MCF 10A (cell line): ENCODE measurements at regions not wholly inside any gene's neighbourhood (a gene's known extent, or its start where the extent isn't known, plus 50 kb on each side); places are given as distances from the start of the nearest gene placed in this dataset.

Source experiments
- BruUV-seq: library from RNA; stranded (reverse); fragments of 400-500 nt; replicated peaks from 2 replicates; lab custom pipeline; 2021; lab: Mats Ljungman, UMichigan
- CTCF ChIA-PET: fragments of 300-600 bp; sonication (Branson Sonifier 250); formaldehyde crosslinking; extraction: SDS; loops from one replicate; lab custom pipeline; 2021; ENCODE audit warnings: antibody characterized with exemption, inconsistent platforms; lab: Yijun Ruan, JAX
- POLR2A ChIA-PET: fragments of 300-600, 350-650 bp; sonication (Branson Sonifier 250); formaldehyde crosslinking; extraction: SDS; loops from one replicate; lab custom pipeline; 2020; ENCODE audit warnings: antibody characterized with exemption, inconsistent platforms; lab: Yijun Ruan, JAX
- DNase-seq: peaks from one replicate; pipeline ENCODE4 v3.0.0-alpha.2; 2018; ENCODE audit not compliant: unreplicated experiment
- H3K27ac Mint-ChIP-seq: one replicate; pipeline ENCODE4 v1.8.0; 2022; ENCODE audit warnings: mild to moderate bottlenecking, low read depth, mixed read lengths; ENCODE audit not compliant: unreplicated experiment
- H3K27me3 Mint-ChIP-seq: one replicate; pipeline ENCODE4 v1.8.0; 2022; ENCODE audit warnings: mixed read lengths; ENCODE audit not compliant: insufficient read depth, unreplicated experiment
- H3K36me3 Mint-ChIP-seq: one replicate; pipeline ENCODE4 v1.8.0; 2022; ENCODE audit warnings: mild to moderate bottlenecking, moderate library complexity, mixed read lengths; ENCODE audit not compliant: insufficient read depth, unreplicated experiment
- H3K4me1 Mint-ChIP-seq: one replicate; pipeline ENCODE4 v1.8.0; 2022; ENCODE audit warnings: mixed read lengths; ENCODE audit not compliant: insufficient read depth, unreplicated experiment
- H3K4me3 Mint-ChIP-seq: one replicate; pipeline ENCODE4 v1.8.0; 2022; ENCODE audit warnings: mild to moderate bottlenecking, moderate library complexity, mixed read lengths; ENCODE audit not compliant: unreplicated experiment
- H3K9me3 Mint-ChIP-seq: one replicate; pipeline ENCODE4 v1.8.0; 2022; ENCODE audit warnings: mixed read lengths; ENCODE audit not compliant: unreplicated experiment
- intact Hi-C: fragments of 100-400 bp; cut with micrococcal nuclease; formaldehyde crosslinking; loops from 2 replicates; pipeline ENCODE4 v1.14.1; 2022
- TF ChIP-seq, protein P1 (sequence below): fragments of 200-600 bp; IDR thresholded peaks from one replicate; pipeline ENCODE4 v1.8.0; 2022; ENCODE audit warnings: antibody characterized with exemption, mild to moderate bottlenecking; ENCODE audit not compliant: unreplicated experiment

DNA sequence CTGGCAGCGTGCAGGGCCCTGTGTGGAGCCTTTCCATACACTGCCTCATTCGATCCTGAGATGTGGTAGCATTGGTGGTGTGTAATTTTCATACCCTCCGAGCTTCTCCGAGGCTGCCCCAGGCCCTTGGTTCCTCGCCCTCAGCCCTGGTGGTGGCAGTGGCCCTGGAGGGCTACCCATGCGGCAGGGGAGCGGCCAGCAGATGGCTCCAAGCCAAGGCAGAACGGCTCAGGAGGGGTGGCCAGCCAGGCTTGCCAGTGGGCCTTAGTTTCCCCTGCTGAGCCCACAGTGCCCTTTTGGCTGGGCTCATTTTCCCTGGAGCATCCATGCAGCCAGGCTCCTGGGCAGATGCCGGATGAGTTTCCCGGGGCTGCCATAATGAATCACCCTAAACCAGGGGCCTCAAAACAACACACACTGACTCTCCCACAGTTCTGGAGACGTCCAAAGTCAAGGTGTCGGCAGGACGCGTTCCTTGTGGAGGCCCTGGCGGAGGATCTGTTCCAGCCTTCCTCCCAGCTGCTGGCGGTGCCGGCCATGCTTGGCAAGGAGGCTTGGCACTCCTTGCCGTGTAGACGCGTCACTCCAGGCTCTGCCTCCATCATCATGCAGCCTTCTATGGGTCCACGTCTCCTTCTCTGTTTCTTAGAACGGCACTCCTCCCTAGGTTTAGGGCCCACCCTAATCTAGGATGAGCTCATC is 158.8 kb upstream of the GSE1 start:
- H3K27me3 Mint-ChIP-seq, result no peaks in the 10 kb centered on the region
- no peaks in the 10 kb centered on the region for H3K36me3 Mint-ChIP-seq
- TF ChIP-seq, protein P1, sequence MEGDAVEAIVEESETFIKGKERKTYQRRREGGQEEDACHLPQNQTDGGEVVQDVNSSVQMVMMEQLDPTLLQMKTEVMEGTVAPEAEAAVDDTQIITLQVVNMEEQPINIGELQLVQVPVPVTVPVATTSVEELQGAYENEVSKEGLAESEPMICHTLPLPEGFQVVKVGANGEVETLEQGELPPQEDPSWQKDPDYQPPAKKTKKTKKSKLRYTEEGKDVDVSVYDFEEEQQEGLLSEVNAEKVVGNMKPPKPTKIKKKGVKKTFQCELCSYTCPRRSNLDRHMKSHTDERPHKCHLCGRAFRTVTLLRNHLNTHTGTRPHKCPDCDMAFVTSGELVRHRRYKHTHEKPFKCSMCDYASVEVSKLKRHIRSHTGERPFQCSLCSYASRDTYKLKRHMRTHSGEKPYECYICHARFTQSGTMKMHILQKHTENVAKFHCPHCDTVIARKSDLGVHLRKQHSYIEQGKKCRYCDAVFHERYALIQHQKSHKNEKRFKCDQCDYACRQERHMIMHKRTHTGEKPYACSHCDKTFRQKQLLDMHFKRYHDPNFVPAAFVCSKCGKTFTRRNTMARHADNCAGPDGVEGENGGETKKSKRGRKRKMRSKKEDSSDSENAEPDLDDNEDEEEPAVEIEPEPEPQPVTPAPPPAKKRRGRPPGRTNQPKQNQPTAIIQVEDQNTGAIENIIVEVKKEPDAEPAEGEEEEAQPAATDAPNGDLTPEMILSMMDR, result no peak
- intact Hi-C loops, result no loop called here
- no peak overlapping the region for H3K4me3 Mint-ChIP-seq
- no peak overlapping the region for H3K27ac Mint-ChIP-seq
- no peaks in the 10 kb centered on the region for H3K9me3 Mint-ChIP-seq
- no TSS peak for BruUV-seq
- POLR2A ChIA-PET, result no interaction called here
- no peak for DNase-seq
- no peaks in the 10 kb centered on the region for H3K4me1 Mint-ChIP-seq
- CTCF ChIA-PET, result interaction anchor here (0.6 to 1.1 kb wide), 3 partner anchors 13 to 565 kb away, joined by 3 read pairs; no protein-coding TSS in a partner anchor

DNA sequence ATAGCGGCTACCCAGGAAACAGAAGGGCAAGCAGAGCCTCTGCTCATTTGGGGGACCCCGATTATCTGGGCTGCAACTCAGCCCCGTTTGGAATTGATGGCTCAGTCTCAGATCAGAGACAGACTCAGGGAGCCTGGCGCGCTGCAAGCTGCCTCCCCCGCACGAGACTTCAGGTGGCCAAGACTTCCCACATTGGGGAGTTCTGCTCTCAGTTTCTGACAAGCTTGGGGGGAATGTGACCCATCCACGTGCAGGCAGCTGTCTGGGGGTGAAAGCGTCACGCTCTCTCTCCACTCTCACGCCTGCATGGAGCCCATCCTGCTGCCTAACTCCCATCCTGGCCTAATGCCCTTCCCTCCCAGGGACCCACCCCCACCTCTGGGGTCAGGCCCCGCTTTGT is 157.6 kb upstream of the GSE1 start:
- ChIA-PET CTCF (interaction anchor here (0.5 to 0.7 kb wide), 2 partner anchors 46 to 155 kb away, joined by 3 to 4 read pairs; no protein-coding TSS in a partner anchor), POLR2A (no interaction called here)
- BruUV-seq, result no TSS peak
- no peak for DNase-seq
- intact Hi-C loops, result no loop called here
- Mint-ChIP-seq H3K9me3 (no peaks in the 10 kb centered on the region), H3K4me1 (no peaks in the 10 kb centered on the region), H3K4me3 (no peak overlapping the region), H3K36me3 (no peaks in the 10 kb centered on the region), H3K27me3 (no peaks in the 10 kb centered on the region), H3K27ac (no peak overlapping the region)
- TF ChIP-seq, protein P1, result no peak

DNA sequence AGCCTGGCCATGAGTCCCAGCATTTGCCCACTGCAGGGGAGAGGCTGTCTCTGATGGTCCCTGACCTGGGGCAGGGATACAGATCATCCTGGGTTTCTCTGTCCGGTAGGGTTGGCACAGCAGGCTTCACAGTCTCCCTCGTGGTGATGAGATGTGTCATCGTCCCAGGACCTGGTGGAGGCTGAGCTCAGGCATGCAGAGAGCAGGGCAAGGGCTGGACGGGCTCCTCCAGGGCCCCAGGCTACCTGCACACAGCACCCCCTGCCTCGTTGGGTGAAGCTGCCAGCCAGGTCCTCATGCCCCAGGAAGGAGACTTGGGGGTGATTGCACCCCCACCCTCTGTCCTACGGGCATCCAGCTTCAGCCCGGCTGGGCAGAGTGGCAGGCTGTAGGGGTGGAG is 155.8 kb upstream of the GSE1 start:
- Mint-ChIP-seq H3K4me3 (no peak overlapping the region), H3K27me3 (peaks cover 6% of the 10 kb centered on the region), H3K4me1 (no peaks in the 10 kb centered on the region), H3K36me3 (no peaks in the 10 kb centered on the region), H3K9me3 (no peaks in the 10 kb centered on the region), H3K27ac (no peak overlapping the region)
- intact Hi-C loops, result no loop called here
- TF ChIP-seq, protein P1, result no peak
- BruUV-seq, result no TSS peak
- ChIA-PET POLR2A (interaction anchor here (0.7 to 1.2 kb wide), 2 partner anchors 10 to 59 kb away, joined by 3 to 4 read pairs; no protein-coding TSS in a partner anchor), CTCF (interaction anchor here (0.7 to 1.1 kb wide), 4 partner anchors 14 to 896 kb away, joined by 3 to 4 read pairs (median 4); no protein-coding TSS in a partner anchor)
- peak; percentile 16 for DNase-seq

DNA sequence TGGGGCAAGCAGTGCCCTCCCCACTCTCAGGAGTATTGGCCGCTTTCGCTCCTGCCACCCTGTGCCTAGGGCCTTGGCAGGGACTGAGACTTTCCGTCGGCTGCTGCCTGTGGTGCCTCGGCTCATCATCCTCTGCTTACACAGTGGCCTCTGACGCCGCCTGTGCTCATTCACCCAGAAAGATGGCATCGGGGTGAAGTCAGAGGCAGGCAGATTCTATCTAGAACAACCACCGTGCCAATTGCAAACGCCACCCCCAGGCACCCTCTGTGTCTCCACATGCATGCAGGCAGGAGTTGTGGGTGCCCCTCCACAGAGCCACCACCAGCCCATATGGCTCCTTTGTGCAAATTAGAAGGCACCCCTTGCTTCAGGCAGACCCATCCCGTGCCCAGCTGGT is 154.2 kb upstream of the GSE1 start:
- Mint-ChIP-seq H3K36me3 (no peaks in the 10 kb centered on the region), H3K4me3 (no peak overlapping the region), H3K9me3 (no peaks in the 10 kb centered on the region), H3K4me1 (no peaks in the 10 kb centered on the region), H3K27me3 (peaks cover 12% of the 10 kb centered on the region), H3K27ac (no peak overlapping the region)
- no TSS peak for BruUV-seq
- POLR2A ChIA-PET, result no interaction called here
- CTCF ChIA-PET, result interaction anchor here (0.6 kb wide), 1 partner anchor 330 kb away, joined by 3 read pairs; no protein-coding TSS in a partner anchor
- TF ChIP-seq, protein P1, result no peak
- intact Hi-C loops, result no loop called here
- no peak for DNase-seq
